ENCODE measurements at regions not wholly inside any gene's neighbourhood (a gene's known extent, or its start where the extent isn't known, plus 50 kb on each side); places are given as distances from the start of the nearest gene placed in this dataset.

DNA sequence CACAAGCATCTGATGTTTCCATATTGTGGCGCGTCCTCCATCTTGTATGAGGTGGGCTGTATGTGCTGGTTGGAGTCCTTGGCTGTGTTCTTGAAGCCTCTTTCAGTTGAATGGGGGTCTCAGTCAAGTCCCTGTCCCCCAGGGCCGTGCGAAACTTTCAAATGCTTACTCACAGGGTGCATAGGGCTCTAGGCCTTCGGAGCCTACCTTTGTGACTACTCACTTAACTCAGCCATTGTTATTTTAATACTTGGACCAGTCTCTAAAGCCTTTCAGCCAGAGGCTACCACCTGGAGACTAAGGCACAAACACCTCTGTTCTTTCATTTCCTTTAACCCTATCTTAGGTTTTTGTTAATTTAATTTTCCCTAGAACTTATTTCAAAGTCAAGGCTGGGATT is 785.9 kb downstream of the GATA3 start:
- no peak for TF ChIP-seq POLR2AphosphoS5 (IDR thresholded peaks at IDR 0.05; ENCODE audit: insufficient read depth in 1 of 2, low read depth in 1 of 2)
- TF ChIP-seq POLR2A (IDR thresholded peaks at IDR 0.05) = no peak
- TF ChIP-seq CTCF (IDR thresholded peaks at IDR 0.05) = no peak
